HG02970 (cell line): ENCODE measurements at regions not wholly inside any gene's neighbourhood (a gene's known extent, or its start where the extent isn't known, plus 50 kb on each side); places are given as distances from the start of the nearest gene placed in this dataset.

Experiments
- ATAC-seq: cut with Tn5 transposase; IDR thresholded peaks from one replicate; pipeline ENCODE4 v1.9.1; 2021; ENCODE audit warnings: mild to moderate bottlenecking, moderate library complexity, moderate number of reproducible peaks; ENCODE audit not compliant: unreplicated experiment, low FRiP score

DNA sequence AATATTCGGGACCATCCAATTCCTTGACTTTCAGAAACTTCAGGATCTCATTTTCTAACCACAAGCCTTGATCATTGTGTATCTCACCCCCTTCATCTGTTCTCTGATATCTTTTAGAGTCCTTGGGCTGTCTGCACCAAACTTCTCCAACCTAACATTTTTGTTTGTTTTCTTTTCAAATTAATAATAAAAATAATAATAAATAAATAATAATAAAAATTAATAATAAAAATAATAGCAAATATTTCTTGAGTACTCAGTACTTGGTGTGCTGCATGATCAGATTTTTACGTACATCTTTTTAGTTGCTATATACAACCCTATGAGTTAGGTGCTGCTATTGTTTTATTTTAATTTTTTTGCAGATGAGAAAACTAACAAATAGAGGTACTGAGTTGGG lies 70.2 kb upstream of the TPRG1 start:
- ATAC-seq: no peak

DNA sequence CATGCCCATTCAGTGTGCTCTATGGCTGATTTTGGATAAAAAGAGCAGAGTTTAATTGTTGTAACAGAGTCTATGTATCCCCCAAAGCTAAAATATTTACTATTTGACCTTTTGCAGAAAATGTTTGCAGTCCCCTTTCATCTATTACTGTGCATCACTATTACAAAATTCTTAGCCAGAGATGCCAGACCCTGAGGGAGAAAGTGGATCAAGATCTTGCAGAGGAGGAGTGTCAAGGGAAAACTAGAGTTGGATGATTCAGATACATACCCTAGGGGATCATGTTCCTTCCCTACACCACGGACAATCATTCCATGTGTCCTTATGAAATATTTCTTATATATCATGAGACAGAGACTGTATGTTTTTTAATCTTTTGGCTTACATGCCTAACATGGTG lies 68.6 kb upstream of the TPRG1 start:
- ATAC-seq: no peak

DNA sequence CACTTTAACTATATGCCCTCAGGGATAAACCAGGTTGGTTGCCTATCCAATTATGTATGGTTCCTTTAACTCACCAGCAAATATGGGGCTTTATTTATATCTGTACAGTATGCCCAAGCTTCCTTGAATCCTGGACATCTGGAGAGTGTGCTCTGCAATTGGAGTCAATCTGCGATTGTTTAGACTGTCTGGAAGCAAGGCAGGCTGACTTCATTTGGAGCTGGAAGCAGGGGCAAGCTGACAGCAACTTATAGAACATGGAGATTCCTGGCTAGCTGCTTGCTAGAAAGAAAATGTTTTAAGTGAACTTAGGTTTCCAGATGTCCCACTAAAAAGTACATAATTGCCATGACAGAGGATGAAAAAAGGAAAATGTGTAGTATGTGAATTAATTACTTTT lies 63.7 kb upstream of the TPRG1 start:
- ATAC-seq: no peak

DNA sequence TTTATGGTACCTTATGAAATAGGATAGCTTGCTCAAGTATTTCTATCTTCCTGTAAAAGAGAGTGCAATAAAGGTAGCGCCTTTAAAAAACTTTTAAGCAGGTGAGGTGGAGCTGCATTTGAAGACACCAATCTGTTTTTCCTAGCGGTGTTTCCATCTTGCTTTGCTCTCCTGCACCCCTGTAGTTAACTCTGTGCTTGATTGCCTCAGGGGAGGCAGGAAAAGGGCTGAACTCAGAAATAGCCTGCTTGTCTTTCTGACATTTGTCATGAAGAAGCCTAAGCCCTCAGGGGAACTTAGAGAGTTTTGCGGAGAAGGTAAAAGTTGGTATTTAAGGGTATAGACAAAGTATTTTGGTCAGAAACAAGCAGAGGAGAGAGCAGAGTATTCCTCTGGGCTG lies 63.0 kb upstream of the TPRG1 start:
- ATAC-seq: no peak

DNA sequence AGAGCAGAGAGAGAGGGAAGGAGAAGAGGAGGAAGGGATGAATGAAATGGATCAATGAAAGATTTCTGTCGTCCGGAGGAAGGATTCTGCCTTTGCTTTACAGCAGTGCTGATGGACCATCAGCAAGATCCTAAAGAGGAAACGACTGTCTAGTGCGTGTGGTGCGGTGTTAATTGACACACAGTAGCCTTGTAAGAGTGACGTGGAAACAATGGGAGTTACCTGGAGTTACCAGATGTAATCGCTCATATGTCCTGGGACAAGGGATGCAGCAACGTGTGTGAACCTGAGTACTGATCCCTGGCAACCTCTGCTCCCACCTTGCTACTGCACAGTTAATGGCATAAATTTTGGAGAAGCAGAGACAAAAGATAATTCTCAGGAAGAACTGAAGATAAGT lies 62.6 kb upstream of the TPRG1 start:
- no peak for ATAC-seq

DNA sequence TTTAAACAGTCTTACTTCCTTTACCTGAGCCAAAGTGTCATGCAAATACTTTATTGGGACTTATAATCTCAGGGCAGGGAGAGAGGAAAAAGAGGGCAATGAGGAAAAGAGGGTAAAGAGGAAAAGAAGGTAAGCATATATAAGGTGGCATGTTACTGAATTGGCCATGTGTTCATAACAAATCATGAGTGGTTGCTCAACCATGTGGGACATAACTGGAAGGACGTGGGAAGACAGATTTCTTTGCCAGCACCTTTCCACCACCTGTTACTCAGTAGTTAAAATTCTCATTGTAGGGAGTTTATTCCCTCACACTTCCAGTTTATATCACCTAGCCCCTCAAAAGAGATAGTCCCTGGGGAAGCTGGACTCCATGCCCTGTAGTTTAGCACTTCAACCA lies 54.7 kb upstream of the TPRG1 start:
- no peak for ATAC-seq

DNA sequence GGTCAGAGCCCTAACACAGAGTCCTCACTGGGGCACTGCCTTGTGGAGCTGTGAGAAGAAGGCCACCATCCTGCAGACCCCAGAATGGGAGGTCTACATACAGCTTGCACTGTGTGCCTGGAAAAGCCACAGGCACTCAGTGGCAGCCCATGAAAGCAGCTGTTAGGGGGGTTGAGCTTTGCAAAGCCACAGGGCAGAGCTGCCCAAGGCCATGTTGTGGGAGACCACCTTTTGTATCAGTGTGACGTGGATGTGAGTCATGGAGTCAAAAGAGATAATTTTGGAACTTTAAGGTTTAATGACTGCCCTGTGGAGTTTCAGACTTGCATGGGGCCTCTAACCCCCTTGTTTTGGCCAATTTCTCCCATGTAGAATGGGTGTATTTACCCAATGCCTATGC lies 52.9 kb upstream of the TPRG1 start:
- ATAC-seq: no peak

DNA sequence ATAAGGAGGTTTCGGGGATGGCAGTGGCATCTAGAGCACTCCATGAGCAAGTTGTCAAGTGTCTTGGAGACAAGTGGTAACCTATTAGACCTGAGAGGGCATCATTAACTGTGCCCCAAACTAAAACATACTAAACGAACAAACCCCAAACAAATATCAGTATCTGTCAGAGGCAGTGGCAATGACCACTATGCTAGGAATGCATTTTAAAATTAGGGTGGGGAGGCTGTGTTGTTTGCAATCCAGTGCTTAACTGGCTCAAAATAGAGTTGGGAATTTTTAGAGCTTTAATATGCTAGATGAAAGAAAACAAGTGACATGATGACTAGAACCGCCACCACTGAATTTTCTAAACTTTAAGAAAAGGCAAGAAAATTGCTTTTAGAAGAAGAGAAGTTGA lies 51.8 kb upstream of the TPRG1 start:
- no peak for ATAC-seq

DNA sequence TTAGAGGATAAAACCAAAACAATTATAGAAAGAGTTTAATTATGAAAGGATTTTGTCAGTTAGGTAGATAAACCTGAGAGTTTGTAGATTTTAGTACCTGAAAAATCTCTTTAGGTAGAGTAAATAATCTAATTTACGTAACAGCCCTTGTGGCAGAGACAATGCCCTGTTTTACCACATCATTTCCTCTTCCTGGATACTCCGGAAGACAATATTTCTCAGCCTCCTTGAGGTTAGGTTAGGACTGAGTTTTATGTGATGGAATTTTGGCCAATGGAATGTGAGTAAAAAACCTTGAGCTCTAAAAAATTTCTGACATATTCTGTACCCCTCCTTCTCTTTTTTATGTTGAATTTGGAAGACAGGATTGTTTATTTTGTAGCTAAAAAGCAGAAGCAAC lies 50.7 kb upstream of the TPRG1 start:
- no peak for ATAC-seq
